ENCODE measurements at regions not wholly inside any gene's neighbourhood (a gene's known extent, or its start where the extent isn't known, plus 50 kb on each side); places are given as distances from the start of the nearest gene placed in this dataset.

- POLR2A ChIA-PET: no interaction called here
These were observed 762.5 kb upstream of the GRIA3 start for GRCh38 chrX:122421434-122422121.

More at GRCh38 chrX:122421434-122422121, 762.5 kb upstream of the GRIA3 start:
- Histone ChIP-seq H2AFZ (ENCODE audit: low read depth, low read length) (no peak overlapping the region), H3K9ac (ENCODE audit: insufficient read depth in 1 of 2, low read depth in 2 of 2, low read length in 2 of 2) (no peak overlapping the region), H3K4me2 (ENCODE audit: insufficient read depth, low read length) (no peak overlapping the region), H4K20me1 (replicated peaks; ENCODE audit: control insufficient read depth, insufficient read depth, low read length) (no peaks in the 10 kb centered on the region), H3K79me2 (ENCODE audit: control insufficient read depth, insufficient read depth, low read length) (no peaks in the 10 kb centered on the region), H3K4me1 (replicated peaks in 1 of 2; ENCODE audit: control insufficient read depth in 2 of 2, insufficient read depth in 2 of 2, low read length in 2 of 2) (no peaks in the 10 kb centered on the region), H3K27ac (ENCODE audit: extremely low read depth, low read depth, low read length) (no peak overlapping the region), H3K4me3 (no peak overlapping the region), H3K9me3 (replicated peaks; ENCODE audit: control insufficient read depth, insufficient read depth, low read depth, low read length) (no peaks in the 10 kb centered on the region), H3K36me3 (ENCODE audit: control insufficient read depth, insufficient read depth, low read length) (no peaks in the 10 kb centered on the region), H3K27me3 (ENCODE audit: control insufficient read depth in 2 of 2, insufficient read depth in 2 of 2, low read length in 2 of 2) (no peaks in the 10 kb centered on the region), H3K9me1 (ENCODE audit: control insufficient read depth, insufficient read depth, low read length) (no peaks in the 10 kb centered on the region)
- in situ Hi-C loops (cut with MboI) (no loop called here), intact Hi-C loops (cut with micrococcal nuclease) (no loop called here)
- 0% methylated on average over 5 of the region's 5 CpGs for WGBS (ENCODE audit: insufficient coverage, low coverage, missing lambda C conversion rate)
- DNase-seq (ENCODE audit: extremely low read depth in 1 of 4, low spot score in 3 of 4) (no peak), ATAC-seq (no peak), FAIRE-seq (no peak)
- TF ChIP-seq ZC3H11A (IDR thresholded peaks at IDR 0.05; ENCODE audit: low read depth, low read length) (no peak), NONO (IDR thresholded peaks at IDR 0.05; ENCODE audit: low read depth in 2 of 2, low read length in 1 of 2) (no peak), CBX1 (IDR thresholded peaks at IDR 0.05; ENCODE audit: low read depth) (no peak), ZNF431 (CRISPR knock-in tag; IDR thresholded peaks at IDR 0.05) (no peak), RBM22 (IDR thresholded peaks at IDR 0.05; ENCODE audit: low read depth, low read length, poor library complexity, severe bottlenecking) (no peak), TEAD4 (IDR thresholded peaks at IDR 0.05; ENCODE audit: low read length) (no peak), TEAD4 (CRISPR knock-in tag; IDR thresholded peaks at IDR 0.05; ENCODE audit: borderline replicate concordance) (no peak), MITF (IDR thresholded peaks at IDR 0.05) (no peak), ZNF217 (CRISPR knock-in tag; IDR thresholded peaks at IDR 0.05) (no peak), SAP30 (IDR thresholded peaks at IDR 0.05; ENCODE audit: borderline replicate concordance, insufficient read depth, low read depth, low read length, poor library complexity, severe bottlenecking) (no peak)
- TF ChIP-seq, protein P1, sequence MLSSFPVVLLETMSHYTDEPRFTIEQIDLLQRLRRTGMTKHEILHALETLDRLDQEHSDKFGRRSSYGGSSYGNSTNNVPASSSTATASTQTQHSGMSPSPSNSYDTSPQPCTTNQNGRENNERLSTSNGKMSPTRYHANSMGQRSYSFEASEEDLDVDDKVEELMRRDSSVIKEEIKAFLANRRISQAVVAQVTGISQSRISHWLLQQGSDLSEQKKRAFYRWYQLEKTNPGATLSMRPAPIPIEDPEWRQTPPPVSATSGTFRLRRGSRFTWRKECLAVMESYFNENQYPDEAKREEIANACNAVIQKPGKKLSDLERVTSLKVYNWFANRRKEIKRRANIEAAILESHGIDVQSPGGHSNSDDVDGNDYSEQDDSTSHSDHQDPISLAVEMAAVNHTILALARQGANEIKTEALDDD (IDR thresholded peaks at IDR 0.05): no peak
- TF ChIP-seq, protein P2, sequence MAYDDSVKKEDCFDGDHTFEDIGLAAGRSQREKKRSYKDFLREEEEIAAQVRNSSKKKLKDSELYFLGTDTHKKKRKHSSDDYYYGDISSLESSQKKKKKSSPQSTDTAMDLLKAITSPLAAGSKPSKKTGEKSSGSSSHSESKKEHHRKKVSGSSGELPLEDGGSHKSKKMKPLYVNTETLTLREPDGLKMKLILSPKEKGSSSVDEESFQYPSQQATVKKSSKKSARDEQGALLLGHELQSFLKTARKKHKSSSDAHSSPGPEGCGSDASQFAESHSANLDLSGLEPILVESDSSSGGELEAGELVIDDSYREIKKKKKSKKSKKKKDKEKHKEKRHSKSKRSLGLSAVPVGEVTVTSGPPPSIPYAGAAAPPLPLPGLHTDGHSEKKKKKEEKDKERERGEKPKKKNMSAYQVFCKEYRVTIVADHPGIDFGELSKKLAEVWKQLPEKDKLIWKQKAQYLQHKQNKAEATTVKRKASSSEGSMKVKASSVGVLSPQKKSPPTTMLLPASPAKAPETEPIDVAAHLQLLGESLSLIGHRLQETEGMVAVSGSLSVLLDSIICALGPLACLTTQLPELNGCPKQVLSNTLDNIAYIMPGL (CRISPR knock-in tag; IDR thresholded peaks at IDR 0.05): no peak
- no TSS peak for BruUV-seq (replicated peaks)
- CTCF ChIA-PET (ENCODE audit: low intra/inter-chr PET ratio): no interaction called here

All from K562 (cell line).